ENCODE measurements at regions not wholly inside any gene's neighbourhood (a gene's known extent, or its start where the extent isn't known, plus 50 kb on each side); places are given as distances from the start of the nearest gene placed in this dataset.
"Not testable (repeated sequence)": the region's sequence is repeated elsewhere in the genome, so short reads cannot be mapped to it uniquely, and the experiment has no call there.

DNA sequence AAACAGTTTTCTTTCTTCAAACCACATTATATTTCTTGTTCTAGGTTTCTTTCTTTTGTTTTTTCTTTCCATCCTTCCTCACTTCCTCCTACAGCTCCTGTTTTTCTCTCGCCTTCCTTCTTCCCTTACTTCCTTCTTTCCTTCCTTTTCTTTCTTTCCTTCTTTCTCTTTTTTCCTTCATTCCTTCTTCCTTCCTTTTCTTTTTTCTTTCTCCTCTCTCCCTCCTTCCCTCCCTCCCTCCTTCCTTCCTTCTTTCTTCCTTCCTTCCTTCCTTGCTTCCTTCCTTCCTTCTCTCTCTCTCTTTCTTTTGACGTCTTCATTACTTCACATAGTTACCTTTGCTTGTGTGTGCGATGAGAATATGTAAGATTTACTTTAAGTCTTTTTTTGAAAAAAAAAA, 470.0 kb upstream of the FSIP2 start:
- no peaks in the 10 kb centered on the region for H3K4me1 ChIP-seq
- DNase-seq (no peak), ATAC-seq (no peak)
- no peaks in the 10 kb centered on the region for H3K9me3 ChIP-seq
- 67% methylated on average over 3 of the region's 3 CpGs for WGBS (ENCODE audit: insufficient coverage, low coverage, low lambda C conversion rate, missing lambda C conversion rate)
- intact Hi-C loops (cut with DNase I), result no loop called here
- TF ChIP-seq POLR2A (IDR thresholded peaks at IDR 0.05), result no peak
- TF ChIP-seq, protein P1, sequence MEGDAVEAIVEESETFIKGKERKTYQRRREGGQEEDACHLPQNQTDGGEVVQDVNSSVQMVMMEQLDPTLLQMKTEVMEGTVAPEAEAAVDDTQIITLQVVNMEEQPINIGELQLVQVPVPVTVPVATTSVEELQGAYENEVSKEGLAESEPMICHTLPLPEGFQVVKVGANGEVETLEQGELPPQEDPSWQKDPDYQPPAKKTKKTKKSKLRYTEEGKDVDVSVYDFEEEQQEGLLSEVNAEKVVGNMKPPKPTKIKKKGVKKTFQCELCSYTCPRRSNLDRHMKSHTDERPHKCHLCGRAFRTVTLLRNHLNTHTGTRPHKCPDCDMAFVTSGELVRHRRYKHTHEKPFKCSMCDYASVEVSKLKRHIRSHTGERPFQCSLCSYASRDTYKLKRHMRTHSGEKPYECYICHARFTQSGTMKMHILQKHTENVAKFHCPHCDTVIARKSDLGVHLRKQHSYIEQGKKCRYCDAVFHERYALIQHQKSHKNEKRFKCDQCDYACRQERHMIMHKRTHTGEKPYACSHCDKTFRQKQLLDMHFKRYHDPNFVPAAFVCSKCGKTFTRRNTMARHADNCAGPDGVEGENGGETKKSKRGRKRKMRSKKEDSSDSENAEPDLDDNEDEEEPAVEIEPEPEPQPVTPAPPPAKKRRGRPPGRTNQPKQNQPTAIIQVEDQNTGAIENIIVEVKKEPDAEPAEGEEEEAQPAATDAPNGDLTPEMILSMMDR (IDR thresholded peaks at IDR 0.05), result no peak
- H3K4me3 ChIP-seq, result no peak overlapping the region
- no peaks in the 10 kb centered on the region for H3K36me3 ChIP-seq
- H3K27ac ChIP-seq, result no peak overlapping the region
- H3K27me3 ChIP-seq, result no peaks in the 10 kb centered on the region

DNA sequence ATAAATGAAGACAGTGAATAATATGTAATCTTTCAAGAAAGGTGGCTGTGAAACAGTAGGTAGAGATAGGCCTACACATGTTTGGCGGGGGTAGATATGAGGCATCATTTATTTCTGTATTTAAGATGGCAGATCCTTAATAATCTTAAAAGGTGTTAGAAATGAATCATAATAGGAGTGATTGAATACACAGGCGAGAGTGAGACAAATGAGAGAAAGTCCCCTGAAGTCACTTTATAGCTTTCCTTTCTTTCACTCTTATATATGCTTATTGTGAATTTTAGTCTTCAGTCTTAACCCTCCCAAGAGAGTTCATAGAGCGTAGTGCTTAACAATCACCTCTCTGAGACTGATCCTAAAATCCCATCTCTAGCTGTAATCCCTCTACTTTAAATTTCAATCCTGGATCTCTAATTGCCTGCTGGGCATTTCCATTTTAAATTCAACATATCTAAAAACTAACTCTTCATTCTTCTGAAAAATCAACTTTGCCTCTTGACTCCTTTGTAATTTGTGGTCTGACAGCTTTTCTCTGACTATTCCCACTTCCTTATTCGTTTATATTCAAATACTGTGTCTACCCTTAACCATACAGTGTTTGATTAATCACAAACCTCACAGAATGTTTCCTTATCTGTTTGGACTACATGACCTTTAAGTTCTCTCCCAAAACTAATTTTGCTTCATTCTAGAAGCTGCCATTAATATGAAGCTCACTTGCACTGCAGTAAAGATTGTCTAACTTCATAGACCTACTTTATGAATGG, 463.7 kb upstream of the FSIP2 start:
- Histone ChIP-seq H3K27me3 (no peaks in the 10 kb centered on the region), H3K36me3 (no peaks in the 10 kb centered on the region), H3K9me3 (no peaks in the 10 kb centered on the region), H3K27ac (no peak overlapping the region), H3K4me3 (no peak overlapping the region), H3K4me1 (no peaks in the 10 kb centered on the region)
- 48% methylated on average over 4 of the region's 4 CpGs for WGBS (ENCODE audit: insufficient coverage, low coverage, low lambda C conversion rate, missing lambda C conversion rate)
- no peak for DNase-seq
- TF ChIP-seq, protein P1 (IDR thresholded peaks at IDR 0.05), result no peak
- TF ChIP-seq POLR2A (IDR thresholded peaks at IDR 0.05), result no peak
- intact Hi-C loops (cut with DNase I), result no loop called here
- no peak for ATAC-seq

DNA sequence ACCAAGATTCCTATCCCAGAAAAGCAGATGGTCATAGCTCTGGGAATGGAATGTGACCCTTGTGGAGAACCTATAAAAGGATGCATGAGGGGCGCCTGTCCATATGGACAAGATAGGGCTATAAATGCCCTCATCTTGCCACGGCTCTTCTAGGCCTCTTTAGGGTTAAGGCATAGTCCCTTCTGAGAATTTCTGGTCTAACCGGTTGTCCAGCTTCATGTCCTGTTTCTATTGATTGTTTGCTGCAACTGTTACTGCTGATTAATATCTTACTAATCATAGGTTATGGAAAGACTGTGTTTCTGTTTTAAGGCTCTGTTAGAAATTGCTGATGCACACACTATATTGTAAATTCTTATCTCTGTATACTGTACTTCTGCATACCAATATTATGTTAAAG, 462.6 kb upstream of the FSIP2 start:
- DNase-seq; intact Hi-C loops (cut with DNase I); H3K27me3 ChIP-seq; H3K9me3 ChIP-seq; H3K4me1 ChIP-seq; H3K27ac ChIP-seq; H3K36me3 ChIP-seq; ATAC-seq; H3K4me3 ChIP-seq: not testable (repeated sequence)
- 29% methylated on average over 1 of the region's 3 CpGs for WGBS (ENCODE audit: insufficient coverage, low coverage, low lambda C conversion rate, missing lambda C conversion rate)

DNA sequence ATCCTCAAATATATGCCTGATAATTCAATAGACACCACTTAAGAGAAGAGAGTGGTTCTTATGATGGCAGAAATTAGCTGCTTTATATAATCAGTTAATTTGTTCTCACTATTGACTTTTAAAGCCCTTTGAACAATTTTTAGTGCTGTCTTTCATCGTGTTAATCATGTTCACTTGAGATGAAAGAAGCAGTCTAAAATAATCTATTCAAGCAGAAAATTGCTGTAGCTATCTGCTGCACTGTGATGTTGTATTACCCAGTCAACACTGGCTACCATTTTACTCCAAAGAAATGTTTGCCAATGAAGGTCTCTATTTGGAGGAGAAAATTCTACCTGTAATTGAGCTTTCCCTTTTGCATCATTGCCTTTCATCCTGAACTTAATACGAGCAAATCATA, 459.8 kb upstream of the FSIP2 start:
- Histone ChIP-seq H3K27ac (no peak overlapping the region), H3K27me3 (no peaks in the 10 kb centered on the region), H3K9me3 (no peaks in the 10 kb centered on the region), H3K36me3 (no peaks in the 10 kb centered on the region), H3K4me1 (no peaks in the 10 kb centered on the region), H3K4me3 (no peak overlapping the region)
- TF ChIP-seq, protein P1 (IDR thresholded peaks at IDR 0.05), result no peak
- TF ChIP-seq POLR2A (IDR thresholded peaks at IDR 0.05), result no peak
- WGBS (ENCODE audit: insufficient coverage, low coverage, low lambda C conversion rate, missing lambda C conversion rate), result 37% methylated on average over 2 of the region's 2 CpGs
- DNase-seq, result no peak
- intact Hi-C loops (cut with DNase I), result no loop called here
- ATAC-seq, result no peak

DNA sequence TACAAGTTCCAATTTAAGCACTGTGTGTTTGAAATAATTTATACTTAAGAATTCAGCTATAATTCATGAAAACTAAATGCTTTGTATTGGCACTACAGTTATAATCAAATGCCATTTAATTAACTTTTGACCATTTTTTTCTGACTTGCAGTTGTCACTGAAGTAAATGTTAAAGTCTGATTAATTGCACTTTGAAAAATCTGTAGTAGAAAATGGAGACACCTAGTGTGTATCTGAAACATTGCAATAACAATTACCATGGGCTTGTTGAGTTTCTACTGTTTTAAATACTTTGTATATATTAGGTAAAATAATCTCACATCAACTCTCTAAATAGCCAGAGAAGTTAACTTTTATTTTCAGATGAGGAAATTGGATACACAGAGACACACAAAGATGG, 458.6 kb upstream of the FSIP2 start:
- H3K4me3 ChIP-seq, result no peak overlapping the region
- ATAC-seq, result peak in 1 of 4 donors; percentile 35
- H3K4me1 ChIP-seq, result no peaks in the 10 kb centered on the region
- H3K27me3 ChIP-seq, result no peaks in the 10 kb centered on the region
- TF ChIP-seq, protein P1 (IDR thresholded peaks at IDR 0.05), result peak; percentile 39 to 51 (median 44)
- TF ChIP-seq POLR2A (IDR thresholded peaks at IDR 0.05), result no peak
- no peaks in the 10 kb centered on the region for H3K36me3 ChIP-seq
- DNase-seq, result no peak
- intact Hi-C loops (cut with DNase I), result no loop called here
- H3K27ac ChIP-seq, result no peak overlapping the region
- no peaks in the 10 kb centered on the region for H3K9me3 ChIP-seq
